ENCODE measurements at regions not wholly inside any gene's neighbourhood (a gene's known extent, or its start where the extent isn't known, plus 50 kb on each side); places are given as distances from the start of the nearest gene placed in this dataset.

DNA sequence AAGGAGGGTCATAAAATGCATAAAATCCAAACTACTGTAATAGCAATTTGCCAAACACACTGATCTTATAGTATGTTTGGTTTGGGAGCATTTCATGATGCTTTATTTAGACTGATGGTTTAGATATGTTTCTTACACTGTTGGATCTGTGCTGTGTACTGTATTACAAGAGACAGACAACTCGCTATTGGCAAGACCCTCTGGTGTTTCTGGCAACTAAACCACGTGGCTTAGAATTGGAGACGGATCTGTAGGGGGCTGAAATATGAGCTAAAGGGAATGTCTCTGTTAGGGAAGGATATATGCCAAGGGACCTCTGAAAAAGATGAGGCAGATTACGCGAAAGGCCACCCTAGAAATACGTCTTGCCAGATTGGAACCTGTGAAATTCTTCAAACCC is 208.7 kb downstream of the BARX2 start:
- no peak for DNase-seq (ENCODE audit: low read depth, low spot score)
- ChIA-PET POLR2A (no interaction called here), CTCF (no interaction called here)
- no peak overlapping the region for H3K4me3 ChIP-seq (ENCODE audit: low read depth, low read length)
- TF ChIP-seq, protein P1, sequence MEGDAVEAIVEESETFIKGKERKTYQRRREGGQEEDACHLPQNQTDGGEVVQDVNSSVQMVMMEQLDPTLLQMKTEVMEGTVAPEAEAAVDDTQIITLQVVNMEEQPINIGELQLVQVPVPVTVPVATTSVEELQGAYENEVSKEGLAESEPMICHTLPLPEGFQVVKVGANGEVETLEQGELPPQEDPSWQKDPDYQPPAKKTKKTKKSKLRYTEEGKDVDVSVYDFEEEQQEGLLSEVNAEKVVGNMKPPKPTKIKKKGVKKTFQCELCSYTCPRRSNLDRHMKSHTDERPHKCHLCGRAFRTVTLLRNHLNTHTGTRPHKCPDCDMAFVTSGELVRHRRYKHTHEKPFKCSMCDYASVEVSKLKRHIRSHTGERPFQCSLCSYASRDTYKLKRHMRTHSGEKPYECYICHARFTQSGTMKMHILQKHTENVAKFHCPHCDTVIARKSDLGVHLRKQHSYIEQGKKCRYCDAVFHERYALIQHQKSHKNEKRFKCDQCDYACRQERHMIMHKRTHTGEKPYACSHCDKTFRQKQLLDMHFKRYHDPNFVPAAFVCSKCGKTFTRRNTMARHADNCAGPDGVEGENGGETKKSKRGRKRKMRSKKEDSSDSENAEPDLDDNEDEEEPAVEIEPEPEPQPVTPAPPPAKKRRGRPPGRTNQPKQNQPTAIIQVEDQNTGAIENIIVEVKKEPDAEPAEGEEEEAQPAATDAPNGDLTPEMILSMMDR (IDR thresholded peaks at IDR 0.05; ENCODE audit: insufficient read depth, low read length, missing control alignments), result no peak

DNA sequence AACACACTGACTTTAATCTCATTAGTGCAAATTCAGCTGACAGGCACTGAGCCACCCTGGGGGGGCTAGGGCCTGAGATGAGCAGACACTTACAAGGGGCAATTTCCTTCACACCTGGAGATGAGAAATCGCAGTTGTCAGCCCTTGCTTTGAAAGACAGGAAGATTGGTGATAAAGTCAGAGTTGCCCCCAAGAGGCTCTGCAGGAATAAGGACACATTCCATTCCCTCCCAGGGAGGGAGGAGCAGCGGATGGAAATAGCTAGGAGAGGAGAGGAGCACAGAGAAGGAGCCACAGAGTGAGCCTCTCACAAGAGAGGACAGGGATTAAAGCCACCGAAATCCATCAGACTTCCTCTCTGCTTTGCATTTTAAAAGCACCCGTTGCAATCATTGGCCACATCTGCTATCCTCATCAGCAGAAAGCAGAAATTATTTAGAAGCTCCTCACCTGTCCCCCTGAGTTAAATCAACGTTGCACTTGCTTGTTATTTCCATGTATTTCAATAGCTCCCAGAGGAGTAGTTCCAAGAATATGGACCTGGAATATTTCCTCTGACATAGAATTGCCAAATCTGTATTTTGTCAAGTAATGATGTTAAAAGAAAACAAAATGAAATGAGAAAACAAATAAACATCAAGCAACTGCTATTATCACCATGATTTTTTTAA is 213.7 kb downstream of the BARX2 start:
- ChIA-PET CTCF (no interaction called here), POLR2A (no interaction called here)

DNA sequence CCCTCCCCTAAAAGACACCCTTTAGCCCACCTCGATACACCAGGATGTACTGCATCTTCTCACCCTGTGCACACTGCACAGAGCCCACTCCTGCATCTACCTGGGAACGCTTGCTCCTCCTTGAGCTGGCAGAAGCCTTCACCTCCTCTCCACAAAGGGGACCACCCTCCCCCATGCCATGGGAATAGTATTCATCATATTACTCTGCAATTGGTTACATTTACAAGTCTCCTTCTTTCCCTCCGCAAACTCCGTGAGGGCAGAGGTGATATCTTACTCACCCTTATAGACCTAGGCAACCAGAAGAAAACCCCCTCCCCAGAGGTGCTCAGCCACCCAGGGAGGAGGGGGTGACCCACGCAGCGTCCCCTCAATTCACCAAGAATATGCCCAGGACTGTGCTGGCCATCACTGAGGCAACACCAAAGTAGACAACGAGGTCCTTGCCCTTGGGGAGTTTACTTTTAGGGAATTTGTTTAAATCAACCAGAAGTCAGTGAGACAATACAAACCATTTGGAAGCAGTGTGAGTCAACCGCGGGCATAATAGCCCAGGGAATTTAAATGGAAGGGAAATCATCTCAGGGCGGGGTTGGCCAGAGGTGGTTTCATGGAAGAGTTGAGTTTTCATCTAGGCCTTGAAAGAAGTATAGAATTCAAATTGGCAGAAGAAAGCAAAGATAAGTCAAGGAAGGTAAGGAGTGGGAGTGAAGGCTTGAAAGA is 214.5 kb downstream of the BARX2 start:
- ChIA-PET CTCF (no interaction called here), POLR2A (no interaction called here)
- TF ChIP-seq, protein P1 (IDR thresholded peaks at IDR 0.05; ENCODE audit: insufficient read depth, low read length, missing control alignments), result no peak
- H3K4me3 ChIP-seq (ENCODE audit: low read depth, low read length), result no peak overlapping the region
- no peak for DNase-seq (ENCODE audit: low read depth, low spot score)

More for the DNA sequence above, 213.7 kb downstream of the BARX2 start:
- TF ChIP-seq, protein P1 (IDR thresholded peaks at IDR 0.05; ENCODE audit: insufficient read depth, low read length, missing control alignments), result no peak
- H3K4me3 ChIP-seq (ENCODE audit: low read depth, low read length), result no peak overlapping the region
- DNase-seq (ENCODE audit: low read depth, low spot score), result no peak

GRCh38 chr11:129590753-129591475 is 215.3 kb downstream of the BARX2 start:
- ChIA-PET CTCF (no interaction called here), POLR2A (no interaction called here)
- no peak for DNase-seq (ENCODE audit: low read depth, low spot score)
- TF ChIP-seq, protein P1 (IDR thresholded peaks at IDR 0.05; ENCODE audit: insufficient read depth, low read length, missing control alignments), result no peak
- no peak overlapping the region for H3K4me3 ChIP-seq (ENCODE audit: low read depth, low read length)

DNA sequence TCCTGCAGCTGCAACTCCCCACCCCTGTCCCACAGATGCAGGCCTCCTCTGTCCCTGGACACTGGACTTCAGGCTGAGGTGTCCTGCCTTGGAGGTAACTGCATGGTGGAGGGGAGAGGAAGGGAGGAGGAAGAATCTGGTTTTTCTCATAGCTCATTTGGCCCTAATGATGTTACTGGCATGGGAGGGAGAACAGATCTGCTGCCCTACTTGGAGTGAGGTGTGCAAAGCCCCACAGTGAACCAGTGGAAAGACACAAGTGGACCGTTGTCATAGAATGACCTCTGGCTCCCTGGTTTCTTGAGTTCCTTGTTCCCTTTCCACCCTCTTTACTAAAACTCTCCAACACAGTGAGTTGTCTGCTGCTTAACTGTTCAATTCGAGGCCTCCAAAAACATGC is 215.9 kb downstream of the BARX2 start:
- TF ChIP-seq, protein P1 (IDR thresholded peaks at IDR 0.05; ENCODE audit: insufficient read depth, low read length, missing control alignments), result no peak

GRCh38 chr11:129592191-129592590 is 216.5 kb downstream of the BARX2 start:
- no peak overlapping the region for H3K4me3 ChIP-seq (ENCODE audit: low read depth, low read length)
- TF ChIP-seq, protein P1 (IDR thresholded peaks at IDR 0.05; ENCODE audit: insufficient read depth, low read length, missing control alignments), result no peak
- no peak for DNase-seq (ENCODE audit: low read depth, low spot score)
- ChIA-PET CTCF (no interaction called here), POLR2A (no interaction called here)

More for the DNA sequence above, 215.9 kb downstream of the BARX2 start:
- POLR2A ChIA-PET, result no interaction called here
- no peak overlapping the region for H3K4me3 ChIP-seq (ENCODE audit: low read depth, low read length)
- no peak for DNase-seq (ENCODE audit: low read depth, low spot score)
- CTCF ChIA-PET, result no interaction called here
